ENCODE measurements at regions not wholly inside any gene's neighbourhood (a gene's known extent, or its start where the extent isn't known, plus 50 kb on each side); places are given as distances from the start of the nearest gene placed in this dataset.

DNA sequence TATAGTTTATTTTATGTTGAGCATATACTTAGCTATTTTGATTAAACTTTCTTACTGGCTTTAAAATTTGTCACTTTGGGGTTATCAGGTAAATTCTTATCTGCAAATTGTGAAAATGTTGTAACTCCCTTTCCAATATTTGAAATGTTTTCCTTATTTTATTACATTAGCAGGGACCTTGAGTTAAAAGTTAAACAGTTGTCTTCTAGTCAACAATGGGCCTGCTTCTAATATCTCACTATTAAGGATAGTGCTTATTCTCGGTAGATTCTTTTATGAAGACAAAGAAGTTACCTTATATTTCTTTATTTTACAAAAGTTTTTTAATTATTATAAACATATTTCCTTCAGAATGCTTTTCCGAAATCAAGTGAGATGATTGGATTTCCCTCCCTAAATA is 53.7 kb upstream of the AHR start:
- no peak for TF ChIP-seq EP300 (IDR thresholded peaks at IDR 0.05; ENCODE audit: borderline replicate concordance)
- TF ChIP-seq, protein P1, sequence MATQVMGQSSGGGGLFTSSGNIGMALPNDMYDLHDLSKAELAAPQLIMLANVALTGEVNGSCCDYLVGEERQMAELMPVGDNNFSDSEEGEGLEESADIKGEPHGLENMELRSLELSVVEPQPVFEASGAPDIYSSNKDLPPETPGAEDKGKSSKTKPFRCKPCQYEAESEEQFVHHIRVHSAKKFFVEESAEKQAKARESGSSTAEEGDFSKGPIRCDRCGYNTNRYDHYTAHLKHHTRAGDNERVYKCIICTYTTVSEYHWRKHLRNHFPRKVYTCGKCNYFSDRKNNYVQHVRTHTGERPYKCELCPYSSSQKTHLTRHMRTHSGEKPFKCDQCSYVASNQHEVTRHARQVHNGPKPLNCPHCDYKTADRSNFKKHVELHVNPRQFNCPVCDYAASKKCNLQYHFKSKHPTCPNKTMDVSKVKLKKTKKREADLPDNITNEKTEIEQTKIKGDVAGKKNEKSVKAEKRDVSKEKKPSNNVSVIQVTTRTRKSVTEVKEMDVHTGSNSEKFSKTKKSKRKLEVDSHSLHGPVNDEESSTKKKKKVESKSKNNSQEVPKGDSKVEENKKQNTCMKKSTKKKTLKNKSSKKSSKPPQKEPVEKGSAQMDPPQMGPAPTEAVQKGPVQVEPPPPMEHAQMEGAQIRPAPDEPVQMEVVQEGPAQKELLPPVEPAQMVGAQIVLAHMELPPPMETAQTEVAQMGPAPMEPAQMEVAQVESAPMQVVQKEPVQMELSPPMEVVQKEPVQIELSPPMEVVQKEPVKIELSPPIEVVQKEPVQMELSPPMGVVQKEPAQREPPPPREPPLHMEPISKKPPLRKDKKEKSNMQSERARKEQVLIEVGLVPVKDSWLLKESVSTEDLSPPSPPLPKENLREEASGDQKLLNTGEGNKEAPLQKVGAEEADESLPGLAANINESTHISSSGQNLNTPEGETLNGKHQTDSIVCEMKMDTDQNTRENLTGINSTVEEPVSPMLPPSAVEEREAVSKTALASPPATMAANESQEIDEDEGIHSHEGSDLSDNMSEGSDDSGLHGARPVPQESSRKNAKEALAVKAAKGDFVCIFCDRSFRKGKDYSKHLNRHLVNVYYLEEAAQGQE (IDR thresholded peaks at IDR 0.05; ENCODE audit: low read depth): no peak
- no peak for TF ChIP-seq EGR1 (IDR thresholded peaks at IDR 0.05)
- TF ChIP-seq TAF1 (IDR thresholded peaks at IDR 0.05; ENCODE audit: low read depth): no peak

DNA sequence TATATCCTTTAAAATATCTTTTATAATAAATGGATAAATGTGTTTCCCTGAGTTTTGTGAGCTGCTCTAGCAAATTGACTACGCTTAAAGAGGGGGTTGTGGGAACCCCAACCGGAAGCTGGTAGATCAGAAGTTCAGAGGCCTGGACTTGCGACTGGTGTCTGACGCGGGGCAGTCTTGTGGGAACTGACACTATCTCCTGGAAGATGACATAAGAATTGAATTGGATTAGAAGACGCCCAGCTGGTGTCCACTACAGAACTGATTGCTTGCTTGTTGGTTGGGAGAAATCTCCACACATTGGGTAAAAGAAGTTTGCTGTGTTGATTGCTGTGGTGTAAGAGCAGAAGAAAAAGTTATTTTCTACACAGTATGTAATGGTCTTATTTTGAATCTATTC is 51.1 kb upstream of the AHR start:
- TF ChIP-seq CREB1 (IDR thresholded peaks at IDR 0.05; ENCODE audit: low read depth): no peak
- TF ChIP-seq, protein P2, sequence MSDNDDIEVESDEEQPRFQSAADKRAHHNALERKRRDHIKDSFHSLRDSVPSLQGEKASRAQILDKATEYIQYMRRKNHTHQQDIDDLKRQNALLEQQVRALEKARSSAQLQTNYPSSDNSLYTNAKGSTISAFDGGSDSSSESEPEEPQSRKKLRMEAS (IDR thresholded peaks at IDR 0.05): no peak
- no peak for TF ChIP-seq EGR1 (IDR thresholded peaks at IDR 0.05)
- TF ChIP-seq, protein P3, sequence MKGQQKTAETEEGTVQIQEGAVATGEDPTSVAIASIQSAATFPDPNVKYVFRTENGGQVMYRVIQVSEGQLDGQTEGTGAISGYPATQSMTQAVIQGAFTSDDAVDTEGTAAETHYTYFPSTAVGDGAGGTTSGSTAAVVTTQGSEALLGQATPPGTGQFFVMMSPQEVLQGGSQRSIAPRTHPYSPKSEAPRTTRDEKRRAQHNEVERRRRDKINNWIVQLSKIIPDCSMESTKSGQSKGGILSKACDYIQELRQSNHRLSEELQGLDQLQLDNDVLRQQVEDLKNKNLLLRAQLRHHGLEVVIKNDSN (IDR thresholded peaks at IDR 0.05): no peak
- no peak for TF ChIP-seq YY1 (IDR thresholded peaks at IDR 0.05; ENCODE audit: low read depth)

DNA sequence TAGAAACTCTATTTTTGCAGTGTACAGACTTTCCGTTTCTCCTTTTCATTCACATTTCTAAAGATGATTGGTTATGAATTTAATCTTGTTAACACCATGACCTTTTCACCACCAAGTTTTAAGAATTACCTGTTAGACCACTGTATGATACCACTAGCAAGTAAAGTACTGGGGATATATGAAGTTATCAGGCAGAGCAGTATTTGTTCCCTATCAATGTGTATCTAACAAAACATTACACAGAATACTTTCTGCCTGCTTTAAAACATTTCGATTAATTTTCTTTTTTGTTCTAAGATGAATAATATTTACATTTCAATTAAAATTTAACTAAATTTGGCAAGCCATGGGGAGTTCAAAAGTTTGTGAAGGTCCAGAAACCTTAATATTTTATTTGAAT is 49.9 kb upstream of the AHR start:
- TF ChIP-seq EP300 (IDR thresholded peaks at IDR 0.05; ENCODE audit: borderline replicate concordance) (no peak), FOXM1 (IDR thresholded peaks at IDR 0.05; ENCODE audit: borderline replicate concordance, low read depth) (no peak), TAF1 (IDR thresholded peaks at IDR 0.05; ENCODE audit: low read depth) (no peak), TCF12 (IDR thresholded peaks at IDR 0.05; ENCODE audit: low read depth) (no peak), CREB1 (IDR thresholded peaks at IDR 0.05; ENCODE audit: low read depth) (no peak), EGR1 (IDR thresholded peaks at IDR 0.05) (no peak), RAD21 (IDR thresholded peaks at IDR 0.05; ENCODE audit: low read depth) (no peak)
- TF ChIP-seq, protein P3 (IDR thresholded peaks at IDR 0.05): no peak
- TF ChIP-seq, protein P1 (IDR thresholded peaks at IDR 0.05; ENCODE audit: low read depth): no peak

All from Ishikawa (cell line).